ENCODE measurements at regions not wholly inside any gene's neighbourhood (a gene's known extent, or its start where the extent isn't known, plus 50 kb on each side); places are given as distances from the start of the nearest gene placed in this dataset.

DNA sequence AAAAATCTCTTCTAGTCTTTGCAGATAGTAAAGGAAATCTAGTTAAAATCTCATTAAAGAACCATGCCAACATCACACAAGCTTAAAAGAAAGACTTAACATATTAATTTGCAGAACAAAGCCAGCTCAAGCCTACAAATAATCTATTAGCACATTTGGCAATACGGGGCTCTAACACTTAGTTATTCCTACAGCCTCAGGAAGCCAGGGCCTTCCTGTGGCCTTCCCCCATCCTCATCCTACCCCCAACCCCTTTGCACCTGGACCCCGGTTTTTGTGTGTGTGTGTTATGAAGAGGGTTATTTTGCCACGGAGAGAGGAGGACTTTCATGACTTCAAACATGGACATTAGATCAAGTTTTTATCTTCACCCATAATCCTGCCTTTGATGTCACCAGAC is 64.6 kb downstream of the FOXB2 start:
- no peak for ATAC-seq (replicated peaks in 6 of 8)
- in situ Hi-C loops (cut with MboI; ENCODE audit: low pct_unique_long_range_greater_than_20kb in 2 of 9, low sequenced_read_pairs in 9 of 9, unreplicated experiment in 9 of 9): no loop called here
- H3K27ac ChIP-seq: no peak overlapping the region
- H3K4me1 ChIP-seq (replicated peaks in 1 of 2): peaks cover 9 to 15% of the 10 kb centered on the region in 2 donors
- H3K4me3 ChIP-seq: no peak overlapping the region
- WGBS, 10 experiments: 0 to 60% (median 7%) methylated on average over 1 to 3 of the region's 3 CpGs; no CpG with 5 or more reads in 5 of the 10 experiments

GRCh38 chr9:77085416-77085815 is 66.0 kb downstream of the FOXB2 start:
- H3K4me1 ChIP-seq (replicated peaks in 1 of 2): peaks cover 9 to 15% of the 10 kb centered on the region in 2 donors
- 0 to 83% (median 33%) methylated on average over 1 to 2 of the region's 2 CpGs; no CpG with 5 or more reads in 5 of the 10 experiments for WGBS, 10 experiments
- in situ Hi-C loops (cut with MboI; ENCODE audit: low pct_unique_long_range_greater_than_20kb in 2 of 9, low sequenced_read_pairs in 9 of 9, unreplicated experiment in 9 of 9): no loop called here
- no peak overlapping the region for H3K27ac ChIP-seq
- ATAC-seq (replicated peaks in 6 of 8): peak in 2 of 8 experiments; percentile 70 to 86
- no peak overlapping the region for H3K4me3 ChIP-seq

- Histone ChIP-seq H3K27ac (no peak overlapping the region), H3K4me1 (replicated peaks in 1 of 2) (peaks cover 9 to 18% of the 10 kb centered on the region in 2 donors), H3K4me3 (no peak overlapping the region)
- in situ Hi-C loops (cut with MboI; ENCODE audit: low pct_unique_long_range_greater_than_20kb in 2 of 9, low sequenced_read_pairs in 9 of 9, unreplicated experiment in 9 of 9): no loop called here
- 50 to 100% (median 100%) methylated on average over 1 to 2 of the region's 2 CpGs; no CpG with 5 or more reads in 1 of the 10 experiments for WGBS, 10 experiments
- ATAC-seq (replicated peaks in 6 of 8): no peak
Measured at GRCh38 chr9:77087506-77087905, 68.1 kb downstream of the FOXB2 start.

DNA sequence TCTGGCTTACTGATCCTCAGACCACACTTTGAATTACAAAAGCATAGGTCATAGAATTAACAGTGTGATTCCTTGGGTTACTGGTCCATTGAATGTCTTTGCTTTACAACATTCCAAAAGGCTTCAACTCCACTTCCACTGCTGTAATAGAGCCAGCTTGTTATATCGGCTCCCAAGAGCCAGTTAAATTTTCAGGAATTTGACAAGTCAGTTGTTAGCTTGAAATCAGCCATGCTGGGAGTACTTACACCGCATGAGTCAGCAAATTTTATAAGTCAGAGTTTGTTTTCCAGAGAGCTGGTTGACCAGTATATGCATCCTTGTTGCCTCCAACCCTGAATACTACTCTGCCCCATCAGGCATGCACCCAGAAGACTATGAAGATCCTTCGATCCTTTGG is 73.1 kb downstream of the FOXB2 start:
- 7 to 73% (median 40%) methylated on average over 1 to 3 of the region's 3 CpGs; no CpG with 5 or more reads in 1 of the 10 experiments for WGBS, 10 experiments
- ATAC-seq (replicated peaks in 6 of 8): peak in 5 of 8 experiments; percentile 24 to 59 (median 47)
- in situ Hi-C loops (cut with MboI; ENCODE audit: low pct_unique_long_range_greater_than_20kb in 2 of 9, low sequenced_read_pairs in 9 of 9, unreplicated experiment in 9 of 9): no loop called here
- Histone ChIP-seq H3K27ac (no peak overlapping the region), H3K4me1 (replicated peaks in 1 of 2) (peaks cover 3 to 16% of the 10 kb centered on the region in 2 donors), H3K4me3 (no peak overlapping the region)

DNA sequence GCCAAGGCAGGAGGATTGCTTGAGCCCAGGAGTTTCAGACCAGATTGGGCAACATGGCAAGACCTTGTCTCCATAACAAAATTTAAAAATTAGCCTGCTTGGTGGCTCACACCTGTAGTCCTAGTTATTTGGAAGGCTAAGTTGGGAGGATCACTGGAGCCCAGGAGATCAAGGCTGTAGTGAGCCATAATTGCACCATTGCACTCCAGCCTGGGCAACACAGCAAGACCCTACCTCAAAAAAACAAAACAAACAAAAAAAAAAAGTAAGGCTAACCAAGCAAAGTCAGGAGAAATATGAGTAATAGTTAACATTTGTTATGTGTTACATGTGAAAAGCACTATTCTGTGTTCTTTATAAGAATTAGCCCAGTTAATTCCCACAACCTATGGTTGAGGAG is 74.7 kb downstream of the FOXB2 start:
- Histone ChIP-seq H3K27ac (no peak overlapping the region), H3K4me3 (no peak overlapping the region), H3K4me1 (replicated peaks in 1 of 2) (peaks cover 4 to 32% of the 10 kb centered on the region in 2 donors)
- no peak for ATAC-seq (replicated peaks in 6 of 8)
- in situ Hi-C loops (cut with MboI; ENCODE audit: low pct_unique_long_range_greater_than_20kb in 2 of 9, low sequenced_read_pairs in 9 of 9, unreplicated experiment in 9 of 9): no loop called here

DNA sequence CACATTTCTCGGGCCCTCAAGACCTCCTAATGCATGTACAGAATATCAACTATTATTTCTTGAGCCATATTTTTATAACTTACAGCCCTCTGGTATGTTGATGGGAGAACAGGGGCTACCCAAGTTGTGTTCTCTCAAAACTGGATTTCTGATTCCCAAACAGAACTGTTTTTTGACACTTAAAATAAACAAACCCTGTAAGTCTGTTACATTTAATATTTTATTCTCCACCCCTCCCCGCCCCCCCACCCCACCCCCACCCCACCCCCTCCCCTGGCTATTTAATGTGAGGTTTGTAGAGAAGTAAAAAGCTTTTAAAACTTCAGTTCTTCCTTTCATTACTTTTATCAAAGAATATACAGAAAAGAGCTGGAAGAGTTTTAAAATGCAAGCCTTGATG is 77.9 kb downstream of the FOXB2 start:
- no peak overlapping the region for H3K4me3 ChIP-seq
- no peak for ATAC-seq (replicated peaks in 6 of 8)
- in situ Hi-C loops (cut with MboI; ENCODE audit: low pct_unique_long_range_greater_than_20kb in 2 of 9, low sequenced_read_pairs in 9 of 9, unreplicated experiment in 9 of 9): no loop called here
- H3K27ac ChIP-seq: no peak overlapping the region
- H3K4me1 ChIP-seq (replicated peaks in 1 of 2): peaks cover 11 to 40% of the 10 kb centered on the region in 2 donors
- 0 to 100% (median 78%) methylated on average over 1 of the region's 2 CpGs; no CpG with 5 or more reads in 5 of the 10 experiments for WGBS, 10 experiments

DNA sequence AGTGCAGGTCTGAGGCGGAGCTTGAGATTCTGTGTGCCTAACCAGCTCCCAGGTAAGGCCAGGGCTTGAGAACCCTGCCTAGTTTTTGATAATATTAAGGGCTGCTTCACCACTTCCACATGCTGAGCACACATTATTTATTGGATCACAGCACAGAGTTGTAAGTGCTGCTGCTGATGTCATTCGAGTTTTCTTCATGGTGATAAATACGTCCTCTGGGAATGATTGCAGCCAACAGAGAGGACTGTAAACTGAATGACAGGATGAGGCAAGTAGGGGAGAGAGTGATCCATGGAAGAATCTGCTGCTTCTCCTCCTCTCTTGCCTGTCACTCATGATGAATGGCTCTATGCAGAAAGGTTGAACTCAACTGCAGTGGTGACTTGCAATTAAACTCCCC is 77.9 kb upstream of the VPS13A start:
- no peak overlapping the region for H3K4me3 ChIP-seq
- peak in 5 of 8 experiments; percentile 98 to 100 (median 99) for ATAC-seq (replicated peaks in 6 of 8)
- H3K4me1 ChIP-seq (replicated peaks in 1 of 2): peaks cover 8 to 35% of the 10 kb centered on the region in 2 donors
- in situ Hi-C loops (cut with MboI; ENCODE audit: low pct_unique_long_range_greater_than_20kb in 2 of 9, low sequenced_read_pairs in 9 of 9, unreplicated experiment in 9 of 9): no loop called here
- 0 to 88% (median 40%) methylated on average over 1 to 3 of the region's 3 CpGs; no CpG with 5 or more reads in 3 of the 10 experiments for WGBS, 10 experiments
- no peak overlapping the region for H3K27ac ChIP-seq

DNA sequence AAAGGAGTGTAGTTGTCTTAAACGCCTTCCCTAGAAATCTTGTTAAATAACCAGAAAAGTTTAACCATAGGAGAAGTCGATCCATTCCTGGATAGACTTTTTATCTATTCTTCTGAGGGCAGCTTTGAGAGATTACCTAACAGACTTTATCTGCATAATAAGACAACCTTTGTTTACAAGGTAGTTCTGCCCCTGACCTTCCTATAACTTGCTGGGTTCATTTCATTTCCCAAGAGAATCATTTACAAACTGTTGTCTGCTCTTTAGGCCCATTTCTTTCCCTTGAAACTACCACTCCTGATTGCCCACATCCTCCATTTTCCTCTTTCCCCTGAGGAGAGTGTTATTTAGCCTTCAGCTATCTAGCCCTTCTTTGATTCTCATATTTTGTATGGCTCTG is 65.9 kb upstream of the VPS13A start:
- Histone ChIP-seq H3K4me1 (replicated peaks in 1 of 2) (no peaks in the 10 kb centered on the region), H3K27ac (no peak overlapping the region), H3K4me3 (no peak overlapping the region)
- in situ Hi-C loops (cut with MboI; ENCODE audit: low pct_unique_long_range_greater_than_20kb in 2 of 9, low sequenced_read_pairs in 9 of 9, unreplicated experiment in 9 of 9): no loop called here
- no peak for ATAC-seq (replicated peaks in 6 of 8)
- WGBS, 10 experiments: 0 to 100% (median 71%) methylated on average over 1 to 2 of the region's 2 CpGs; no CpG with 5 or more reads in 2 of the 10 experiments

DNA sequence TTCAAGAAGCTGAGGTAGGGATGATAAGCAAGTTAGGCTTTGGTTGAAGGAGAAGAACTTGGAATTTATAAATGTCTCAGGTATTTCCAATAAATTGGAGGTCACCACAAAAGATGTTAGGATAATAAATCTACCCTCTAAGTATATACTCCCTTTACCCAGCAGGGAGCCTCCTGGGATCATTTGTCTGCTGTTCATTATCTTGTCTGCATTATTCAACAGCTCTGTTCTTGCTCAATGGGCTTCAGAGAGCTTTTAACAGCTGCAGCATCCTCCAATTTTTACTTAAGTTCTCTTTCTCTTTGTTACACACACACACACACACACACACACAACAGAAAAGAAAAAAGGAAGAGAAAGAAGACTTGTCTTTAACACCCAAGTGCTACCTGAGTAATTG is 51.7 kb upstream of the VPS13A start:
- H3K4me3 ChIP-seq: no peak overlapping the region
- in situ Hi-C loops (cut with MboI; ENCODE audit: low pct_unique_long_range_greater_than_20kb in 2 of 9, low sequenced_read_pairs in 9 of 9, unreplicated experiment in 9 of 9): loop anchor here in 3 of 9 experiments (25.0 kb wide), 3 partner anchors 113 to 338 kb away; partner anchors contain the start of gene FOXB2 (in 1 of the 3)
- ATAC-seq (replicated peaks in 6 of 8): peak in 6 of 8 experiments; percentile 20 to 79 (median 50)

GRCh38 chr9:77127071-77127470 is 50.3 kb upstream of the VPS13A start:
- Histone ChIP-seq H3K4me1 (replicated peaks in 1 of 2) (peaks cover 6 to 16% of the 10 kb centered on the region in 2 donors), H3K4me3 (no peak overlapping the region), H3K27ac (no peak overlapping the region)
- 0 to 89% (median 30%) methylated on average over 1 of the region's 1 CpG; no CpG with 5 or more reads in 5 of the 10 experiments for WGBS, 10 experiments
- no peak for ATAC-seq (replicated peaks in 6 of 8)
- in situ Hi-C loops (cut with MboI; ENCODE audit: low pct_unique_long_range_greater_than_20kb in 2 of 9, low sequenced_read_pairs in 9 of 9, unreplicated experiment in 9 of 9): loop anchor here in 3 of 9 experiments (25.0 kb wide), 3 partner anchors 115 to 340 kb away; partner anchors contain the start of gene FOXB2 (in 1 of the 3)

More for the DNA sequence above, 51.7 kb upstream of the VPS13A start:
- Histone ChIP-seq H3K27ac (no peak overlapping the region), H3K4me1 (replicated peaks in 1 of 2) (peaks cover 6 to 11% of the 10 kb centered on the region in 2 donors)
